OCI-LY7 (cell line): ENCODE measurements at regions not wholly inside any gene's neighbourhood (a gene's known extent, or its start where the extent isn't known, plus 50 kb on each side); places are given as distances from the start of the nearest gene placed in this dataset.

Experiments
- CTCF ChIP-seq: fragments of 200-600 bp; sonication (generic); conservative IDR thresholded peaks from 2 replicates; pipeline ENCODE4 v1.5.1; 2014; ENCODE audit warnings: mild to moderate bottlenecking, antibody characterized with exemption, low read length, moderate library complexity, mixed read lengths
- EZH2phosphoT487 ChIP-seq: fragments of 200-600 bp; sonication (generic); IDR thresholded peaks from 2 replicates; pipeline ENCODE4 v1.6.1; 2018; ENCODE audit warnings: low read depth, borderline replicate concordance, mild to moderate bottlenecking, mixed run types, antibody characterized with exemption, low read length, moderate library complexity, mixed read lengths

- TF ChIP-seq CTCF (no peak), EZH2phosphoT487 (no peak)
Observed at GRCh38 chr1:22236166-22236565, 93.3 kb upstream of the WNT4 start.
